Kasumi-1 (cell line): ENCODE measurements at regions not wholly inside any gene's neighbourhood (a gene's known extent, or its start where the extent isn't known, plus 50 kb on each side); places are given as distances from the start of the nearest gene placed in this dataset.
"Not testable (repeated sequence)": the region's sequence is repeated elsewhere in the genome, so short reads cannot be mapped to it uniquely, and the experiment has no call there.

ENCODE experiments used
- DNase-seq, 2 experiments: peaks; one replicate each; lab custom pipeline; 2025; lab: John Stamatoyannopoulos, UW

GRCh38 chr17:70323269-70323668, 153.9 kb downstream of the KCNJ2 start:
- DNase-seq: no peak

DNA sequence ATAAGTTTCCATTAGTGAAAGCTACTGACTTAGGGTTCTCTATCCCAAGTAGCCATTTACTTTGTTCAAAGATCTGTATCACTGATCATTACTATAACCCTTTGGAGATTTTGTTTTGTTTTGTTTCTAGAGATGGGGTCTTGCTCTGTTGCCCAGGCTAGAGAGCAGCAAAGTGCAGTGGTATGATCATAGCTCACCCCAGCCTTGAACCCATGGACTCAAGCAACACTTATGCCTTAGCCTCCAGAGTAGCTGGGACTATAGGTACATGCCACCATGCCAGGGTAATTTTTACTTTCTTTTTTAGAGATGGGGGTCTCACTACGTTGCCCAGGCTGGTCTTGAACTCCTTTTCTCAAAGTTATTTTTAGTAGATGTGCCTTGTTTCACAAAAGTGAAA, 154.7 kb downstream of the KCNJ2 start:
- DNase-seq: no peak

DNA sequence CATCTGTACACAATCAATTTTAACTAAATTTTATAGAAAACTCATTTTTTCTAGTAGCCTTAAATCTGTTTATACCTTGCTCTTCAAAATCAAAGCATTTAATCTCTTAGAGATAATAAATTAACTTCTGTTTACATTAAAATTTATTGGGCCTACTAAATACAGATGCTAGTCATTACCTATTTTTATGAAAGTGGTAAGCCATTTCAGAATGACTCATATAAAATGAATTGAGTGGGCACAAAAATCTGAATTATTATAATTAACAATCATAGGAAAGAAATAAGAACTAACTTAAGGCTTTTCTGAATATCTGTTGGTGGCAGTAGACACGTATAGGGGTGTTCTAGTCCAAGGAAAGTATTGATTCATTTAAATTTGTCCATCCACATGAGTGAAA, 157.9 kb downstream of the KCNJ2 start:
- DNase-seq: no peak

DNA sequence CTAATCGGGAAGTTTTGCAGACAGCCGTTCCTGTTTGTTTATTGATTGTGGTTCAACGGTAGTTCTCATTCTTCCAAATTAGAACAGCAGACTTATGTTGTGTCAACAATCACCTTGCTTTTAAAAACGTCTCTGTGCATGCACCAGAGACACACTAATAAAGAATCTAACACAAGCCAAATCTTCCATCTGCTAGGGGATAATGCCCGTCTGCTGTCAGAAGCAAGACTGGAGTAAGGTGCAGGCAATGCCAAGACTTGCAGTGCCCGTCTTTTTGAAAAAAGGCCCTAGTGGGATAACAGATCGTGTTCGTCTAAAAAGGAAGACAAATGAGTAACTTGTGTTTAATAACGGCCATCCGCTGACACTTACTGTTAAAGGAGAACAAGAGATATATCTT, 158.4 kb downstream of the KCNJ2 start:
- no peak for DNase-seq

DNA sequence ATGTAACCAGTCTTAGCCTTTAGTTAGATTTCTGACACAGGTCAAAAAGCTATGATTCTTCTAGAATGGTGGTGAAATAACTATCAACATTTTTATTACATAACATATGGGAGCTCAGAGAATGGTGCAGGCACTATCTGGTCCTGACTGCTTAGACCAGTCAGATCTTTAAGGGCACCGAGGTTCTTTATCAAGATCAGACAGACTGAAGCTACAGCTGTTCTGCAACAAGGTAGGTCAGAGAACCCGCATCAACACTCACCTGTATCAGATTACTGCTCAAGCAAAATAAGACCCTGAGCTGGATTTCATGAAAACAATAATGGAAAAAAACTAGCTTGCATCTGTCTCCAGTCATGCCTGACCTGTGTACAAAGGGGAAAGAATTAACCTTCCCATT, 160.4 kb downstream of the KCNJ2 start:
- DNase-seq: no peak

- DNase-seq: not testable (repeated sequence)
These were observed 161.7 kb downstream of the KCNJ2 start for GRCh38 chr17:70331066-70331465.

DNA sequence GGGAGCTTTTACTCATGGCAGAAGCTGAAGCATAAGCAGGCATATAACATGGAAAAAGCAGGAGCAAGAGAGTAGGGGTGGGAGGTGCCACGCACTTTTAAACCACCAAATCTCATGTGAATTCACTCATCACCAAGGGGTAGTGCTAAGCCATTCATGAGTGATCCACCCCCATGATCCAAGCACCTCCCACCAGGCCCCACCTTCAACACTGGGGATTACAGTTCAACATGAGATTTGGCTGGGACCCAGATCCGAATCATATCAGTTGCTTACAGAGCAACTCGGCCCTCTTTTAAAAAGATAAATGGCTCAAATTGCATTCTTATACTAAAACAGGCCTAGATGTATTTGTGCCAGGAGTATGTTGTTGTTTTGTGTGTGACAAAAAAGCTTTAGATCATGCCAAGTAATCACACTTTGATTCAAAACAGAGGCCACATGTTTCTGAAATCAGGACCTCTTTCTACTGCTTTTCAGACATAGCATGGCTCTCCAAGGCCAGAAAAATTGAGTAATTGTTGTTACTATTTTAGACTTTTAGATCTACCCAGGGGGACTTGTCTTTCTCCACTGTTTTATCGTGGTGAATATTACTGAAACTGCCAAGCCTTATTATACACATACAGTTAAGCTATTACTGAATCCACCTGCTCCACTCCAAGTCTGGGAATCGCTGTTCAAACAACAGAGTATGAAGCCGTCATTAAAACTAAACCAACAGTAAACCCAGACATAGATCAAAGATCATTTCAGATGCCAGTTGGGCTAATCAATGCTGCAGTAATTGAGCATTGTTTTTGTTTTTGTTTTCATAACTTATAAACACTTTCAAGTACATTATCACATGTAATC, 163.3 kb downstream of the KCNJ2 start:
- DNase-seq: no peak

GRCh38 chr17:70336411-70336810, 167.1 kb downstream of the KCNJ2 start:
- no peak for DNase-seq

DNA sequence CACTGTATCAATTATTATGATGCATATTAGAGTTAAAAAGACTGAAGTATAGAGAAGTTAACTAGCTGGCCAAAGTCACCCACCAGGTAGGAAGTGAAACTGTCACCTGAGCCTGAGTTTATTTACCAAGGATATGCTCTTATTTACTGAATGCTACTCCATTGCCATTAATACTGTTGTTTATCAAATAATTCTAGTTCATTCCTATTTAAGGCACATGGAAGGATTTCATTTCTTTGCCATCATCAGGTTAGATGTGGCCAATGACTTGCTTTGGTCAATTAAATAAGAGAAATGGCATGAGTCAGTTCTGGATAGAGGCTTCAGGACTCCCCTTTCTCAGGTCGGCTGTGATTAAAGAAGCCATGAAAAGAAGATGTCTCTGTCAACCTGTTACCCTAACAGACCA, 169.6 kb downstream of the KCNJ2 start:
- DNase-seq: no peak

GRCh38 chr17:70343114-70343513, 173.8 kb downstream of the KCNJ2 start:
- no peak for DNase-seq

- DNase-seq: no peak
These were observed 175.2 kb downstream of the KCNJ2 start for GRCh38 chr17:70344386-70345060.

- DNase-seq: no peak
These were observed 175.7 kb downstream of the KCNJ2 start for GRCh38 chr17:70345061-70345460.

GRCh38 chr17:70352834-70353233, 183.5 kb downstream of the KCNJ2 start:
- DNase-seq: no peak

DNA sequence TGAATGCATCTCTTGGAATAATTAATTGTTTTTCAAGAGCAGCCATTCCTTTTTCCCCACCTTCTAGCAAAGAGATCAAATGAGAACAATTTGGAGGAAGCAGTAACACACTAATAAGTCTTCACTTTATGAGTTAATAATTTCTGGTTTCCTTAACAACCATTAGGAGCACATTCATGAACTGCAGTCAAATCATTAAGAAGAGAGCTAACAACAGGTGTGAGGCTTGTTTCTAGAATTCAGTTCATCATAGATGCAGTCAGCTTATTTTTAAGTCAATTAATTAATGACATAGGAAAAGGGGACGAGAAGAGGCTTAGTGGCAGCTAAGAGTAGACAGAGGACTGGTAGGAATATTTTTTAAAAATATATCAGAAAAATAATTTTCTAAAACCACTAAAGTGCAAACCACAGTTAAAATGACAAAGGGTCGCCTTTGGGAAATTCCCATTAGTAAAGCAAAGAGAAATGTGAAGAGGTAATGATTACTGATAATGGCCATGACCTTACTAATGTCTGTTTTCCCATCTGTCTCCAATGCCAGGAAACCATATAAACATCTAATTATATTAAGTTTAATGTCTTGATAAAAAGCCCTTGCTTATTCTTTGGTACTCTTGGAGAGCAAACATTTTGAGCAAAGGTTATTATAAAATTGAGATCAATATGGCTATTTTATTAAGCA, 184.2 kb downstream of the KCNJ2 start:
- no peak for DNase-seq

- DNase-seq: no peak
These were observed 185.9 kb downstream of the KCNJ2 start for GRCh38 chr17:70355185-70355584.

DNA sequence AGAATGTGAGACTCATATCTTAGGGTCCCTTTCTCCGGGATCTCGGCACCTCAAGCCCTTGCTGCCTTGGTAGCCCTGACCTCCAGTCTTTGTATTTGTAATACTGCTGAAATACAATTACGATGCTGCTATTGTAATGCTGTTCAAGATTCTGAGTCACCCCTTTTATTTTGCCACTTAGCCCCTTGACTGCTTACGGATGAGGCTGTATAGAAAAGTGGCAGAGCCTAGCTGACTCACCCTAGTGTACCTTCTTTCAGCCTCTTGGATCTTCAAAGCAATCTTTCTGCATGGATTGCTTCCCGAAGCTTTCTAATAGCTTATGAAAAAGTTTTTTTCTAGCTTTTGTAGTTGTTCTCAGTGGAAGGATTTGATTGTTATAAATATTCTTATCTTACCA, 187.9 kb downstream of the KCNJ2 start:
- DNase-seq: no peak

GRCh38 chr17:70365091-70365583, 195.8 kb downstream of the KCNJ2 start:
- DNase-seq: peak in 1 of 2 experiments; percentile 31

DNA sequence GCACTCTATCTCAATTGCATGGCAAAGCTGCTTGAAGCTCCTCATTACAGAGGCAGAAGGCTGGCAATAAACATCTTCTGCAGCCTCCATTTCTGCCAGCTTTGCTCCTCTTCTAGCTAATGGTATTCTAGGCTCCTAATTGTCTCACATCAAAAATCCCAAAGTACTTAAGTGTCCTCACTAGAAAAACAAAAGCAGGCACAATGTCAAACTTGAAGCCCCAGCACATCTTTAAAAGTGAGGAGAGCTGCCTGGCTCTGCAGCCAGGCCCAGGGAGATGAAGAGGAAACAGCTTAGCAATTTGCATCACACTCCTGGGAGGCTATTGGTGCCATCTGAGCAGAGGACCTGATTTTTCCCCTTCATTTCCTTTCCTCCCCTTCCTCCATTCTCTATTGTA, 197.1 kb downstream of the KCNJ2 start:
- no peak for DNase-seq

DNA sequence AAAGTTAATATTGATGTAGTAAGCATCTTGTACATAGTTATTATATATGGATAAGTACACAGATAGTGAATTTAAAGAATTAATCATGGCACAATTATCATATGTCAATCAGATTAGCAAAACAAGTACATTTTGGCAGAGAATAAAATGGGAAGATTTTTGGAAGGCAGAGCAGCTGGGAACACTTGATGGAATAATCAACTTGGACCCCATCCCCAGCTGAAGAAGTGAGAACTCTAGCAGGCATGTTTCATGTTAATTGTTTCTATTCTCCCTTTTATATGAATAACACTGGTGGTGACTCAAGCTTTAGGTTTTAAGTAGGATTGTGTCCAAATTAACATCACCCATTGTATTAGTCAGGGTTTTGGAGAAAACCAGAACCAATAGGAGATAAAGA, 198.7 kb downstream of the KCNJ2 start:
- no peak for DNase-seq

- DNase-seq: no peak
These were observed 200.1 kb downstream of the KCNJ2 start for GRCh38 chr17:70369391-70369790.

GRCh38 chr17:70370816-70371215, 201.5 kb downstream of the KCNJ2 start:
- no peak for DNase-seq

- DNase-seq: no peak
These were observed 204.0 kb downstream of the KCNJ2 start for GRCh38 chr17:70373369-70373768.

- DNase-seq: no peak
These were observed 205.2 kb downstream of the KCNJ2 start for GRCh38 chr17:70374496-70374895.
